Spleen (tissue), 11 donors: ENCODE measurements at regions not wholly inside any gene's neighbourhood (a gene's known extent, or its start where the extent isn't known, plus 50 kb on each side); places are given as distances from the start of the nearest gene placed in this dataset.
"Not testable (repeated sequence)": the region's sequence is repeated elsewhere in the genome, so short reads cannot be mapped to it uniquely, and the experiment has no call there.

Source experiments
- DNase-seq: peaks from one replicate; pipeline ENCODE4 v3.0.0-alpha.2; 2020
- H3K27ac ChIP-seq, 8 donors: fragments of 200-600 bp; sonication (generic) in 7 of 8; 1 replicate in 4 of 8; 2 replicates in 4 of 8; pipeline versions ENCODE4 v1.5.0 to v1.8.0; 2016 to 2021; ENCODE audit warnings: inconsistent platforms in 4 of 8, mild to moderate bottlenecking in 4 of 8, moderate library complexity in 1 of 8
- H3K27me3 ChIP-seq, 7 donors: fragments of 200-600 bp; sonication (generic) in 6 of 7; replicated peaks in 1 of 7; 1 replicate in 4 of 7; 2 replicates in 3 of 7; pipeline versions ENCODE4 v1.5.0 to v1.8.0; 2016 to 2021; ENCODE audit warnings: inconsistent platforms in 3 of 7, mild to moderate bottlenecking in 1 of 7
- H3K36me3 ChIP-seq, 6 donors: fragments of 200-600 bp; sonication (generic) in 5 of 6; 1 replicate in 4 of 6; 2 replicates in 2 of 6; pipeline versions ENCODE4 v1.5.0 to v1.8.0; 2016 to 2021; ENCODE audit warnings: inconsistent platforms in 2 of 6
- H3K4me1 ChIP-seq, 6 donors: fragments of 200-600 bp; sonication (generic) in 5 of 6; 1 replicate in 3 of 6; 2 replicates in 3 of 6; pipeline versions ENCODE4 v1.5.0 to v1.8.0; 2016 to 2021; ENCODE audit warnings: inconsistent platforms in 3 of 6
- H3K4me3 ChIP-seq, 8 donors: fragments of 200-600 bp; sonication (generic) in 7 of 8; 1 replicate in 4 of 8; 2 replicates in 4 of 8; pipeline versions ENCODE4 v1.5.0 to v1.8.0; 2016 to 2021; ENCODE audit warnings: inconsistent platforms in 4 of 8, mild to moderate bottlenecking in 4 of 8, moderate library complexity in 2 of 8
- H3K9me3 ChIP-seq, 8 donors: fragments of 200-600 bp; sonication (generic) in 7 of 8; 1 replicate in 4 of 8; 2 replicates in 4 of 8; pipeline versions ENCODE4 v1.5.0 to v1.8.0; 2016 to 2021; ENCODE audit warnings: inconsistent platforms in 4 of 8
- CTCF ChIP-seq, 11 experiments: fragments of 200-600 bp in 7 of 11; fragments of 450-650 bp in 4 of 11; sonication (generic) in 4 of 11; IDR thresholded peaks in 8 of 11; conservative IDR thresholded peaks in 3 of 11; 1 replicate in 7 of 11; 2 replicates in 4 of 11; pipeline versions ENCODE4 v1.4.0 to v1.8.0; 2016 to 2021; ENCODE audit warnings: antibody characterized with exemption in 11 of 11, inconsistent platforms in 4 of 11, mild to moderate bottlenecking in 1 of 11
- POLR2A ChIP-seq, 3 donors: fragments of 450-650 bp; IDR thresholded peaks; one replicate each; pipeline ENCODE4 v1.5.1; 2017; ENCODE audit warnings: antibody characterized with exemption in 3 of 3, mild to moderate bottlenecking in 1 of 3
- POLR2AphosphoS5 ChIP-seq, 3 donors: sonication (generic); formaldehyde crosslinking; IDR thresholded peaks; one replicate each; pipeline ENCODE4 v1.5.1; 2017; ENCODE audit warnings: antibody characterized with exemption in 3 of 3
- WGBS, 5 donors: extraction: QIAGEN DNeasy Blood & Tissue Kit in 3 of 5; methylation state at CpG; one replicate each; pipeline versions ENCODE4 v1.1.5 to v1.1.7; 2013 to 2018; 5-methylcytosine and 5-hydroxymethylcytosine counted together
- intact Hi-C: fragments of 100-400 bp; cut with DNase I; formaldehyde crosslinking; loops from one replicate; pipeline ENCODE4 v1.15.0; 2023; ENCODE audit warnings: low total_unique reads
- donor health status: healthy with polysubstance abuse.
- donor health status: DM: no; HTN: no; CAD: no; lungs with moderate emphysema.
- donor health status: DM: no; HTN: no; CAD: no.
- donor health status: Bipolar disorder and iron deficiency.
- donor health status: healthy.
- donor health status: DM: no; HTN: no; CAD: no.
- donor health status: DM: yes; HTN: yes; CAD: no.

- TF ChIP-seq POLR2A (IDR thresholded peaks at IDR 0.05) (no peak), POLR2AphosphoS5 (IDR thresholded peaks at IDR 0.05) (no peak), CTCF (IDR thresholded peaks at IDR 0.05 in 8 of 11, conservative IDR thresholded peaks at IDR 0.05 in 3 of 11) (no peak)
- intact Hi-C loops = no loop called here
- no peak for DNase-seq
- Histone ChIP-seq H3K9me3 (peaks cover 0 to 14% (median 8%) of the 10 kb centered on the region in 8 donors), H3K27me3 (no peaks in the 10 kb centered on the region), H3K4me1 (no peaks in the 10 kb centered on the region), H3K4me3 (no peak overlapping the region), H3K36me3 (peaks cover 0 to 49% (median 18%) of the 10 kb centered on the region in 6 donors), H3K27ac (no peak overlapping the region)
- WGBS, 5 donors = 58 to 88% (median 78%) methylated on average over 1 of the region's 1 CpG
These were observed 112.3 kb downstream of the MIAT start for GRCh38 chr22:26769663-26770062.

- intact Hi-C loops = no loop called here
- H3K9me3 ChIP-seq = peaks cover 0 to 22% (median 10%) of the 10 kb centered on the region in 8 donors
- no peak overlapping the region for H3K27ac ChIP-seq
- H3K27me3 ChIP-seq = no peaks in the 10 kb centered on the region
- no peaks in the 10 kb centered on the region for H3K4me1 ChIP-seq
- TF ChIP-seq CTCF (IDR thresholded peaks at IDR 0.05 in 8 of 11, conservative IDR thresholded peaks at IDR 0.05 in 3 of 11) = no peak
- no peak for TF ChIP-seq POLR2A (IDR thresholded peaks at IDR 0.05)
- no peak for TF ChIP-seq POLR2AphosphoS5 (IDR thresholded peaks at IDR 0.05)
- 62 to 83% (median 76%) methylated on average over 2 of the region's 2 CpGs for WGBS, 5 donors
- DNase-seq = no peak
- no peak overlapping the region for H3K4me3 ChIP-seq
- H3K36me3 ChIP-seq = peaks cover 0 to 49% (median 17%) of the 10 kb centered on the region in 6 donors
These were observed 113.2 kb downstream of the MIAT start for GRCh38 chr22:26770624-26771023.

GRCh38 chr22:26773054-26773453 lies 115.7 kb downstream of the MIAT start:
- Histone ChIP-seq H3K36me3 (peaks cover 4 to 54% (median 22%) of the 10 kb centered on the region in 6 donors), H3K9me3 (peaks cover 0 to 13% (median 1%) of the 10 kb centered on the region in 8 donors)
- intact Hi-C loops, H3K27ac ChIP-seq, H3K27me3 ChIP-seq, H3K4me1 ChIP-seq, DNase-seq, H3K4me3 ChIP-seq: not testable (repeated sequence)
- 94 to 100% methylated on average over 7 to 13 of the region's 28 CpGs; no CpG with 5 or more reads in 3 of the 5 donors for WGBS, 5 donors

GRCh38 chr22:26775394-26775793 lies 118.0 kb downstream of the MIAT start:
- H3K36me3 ChIP-seq = peaks cover 4 to 68% (median 41%) of the 10 kb centered on the region in 6 donors
- 94 to 99% (median 95%) methylated on average over 3 of the region's 3 CpGs for WGBS, 5 donors
- H3K4me3 ChIP-seq = no peak overlapping the region
- TF ChIP-seq POLR2A (IDR thresholded peaks at IDR 0.05) (no peak), CTCF (IDR thresholded peaks at IDR 0.05 in 8 of 11, conservative IDR thresholded peaks at IDR 0.05 in 3 of 11) (no peak), POLR2AphosphoS5 (IDR thresholded peaks at IDR 0.05) (no peak)
- H3K4me1 ChIP-seq = no peaks in the 10 kb centered on the region
- no peak overlapping the region for H3K27ac ChIP-seq
- intact Hi-C loops = no loop called here
- H3K27me3 ChIP-seq = no peaks in the 10 kb centered on the region
- peaks cover 0 to 19% (median 6%) of the 10 kb centered on the region in 8 donors for H3K9me3 ChIP-seq
- no peak for DNase-seq
